Putamen (tissue), 1 donor: ENCODE measurements at regions not wholly inside any gene's neighbourhood (a gene's known extent, or its start where the extent isn't known, plus 50 kb on each side); places are given as distances from the start of the nearest gene placed in this dataset.
"Not testable (repeated sequence)": the region's sequence is repeated elsewhere in the genome, so short reads cannot be mapped to it uniquely, and the experiment has no call there.

Experiments used
- DNase-seq: peaks from one replicate; pipeline ENCODE4 v3.0.0-alpha.2; 2016; ENCODE audit warnings: low spot score

DNA sequence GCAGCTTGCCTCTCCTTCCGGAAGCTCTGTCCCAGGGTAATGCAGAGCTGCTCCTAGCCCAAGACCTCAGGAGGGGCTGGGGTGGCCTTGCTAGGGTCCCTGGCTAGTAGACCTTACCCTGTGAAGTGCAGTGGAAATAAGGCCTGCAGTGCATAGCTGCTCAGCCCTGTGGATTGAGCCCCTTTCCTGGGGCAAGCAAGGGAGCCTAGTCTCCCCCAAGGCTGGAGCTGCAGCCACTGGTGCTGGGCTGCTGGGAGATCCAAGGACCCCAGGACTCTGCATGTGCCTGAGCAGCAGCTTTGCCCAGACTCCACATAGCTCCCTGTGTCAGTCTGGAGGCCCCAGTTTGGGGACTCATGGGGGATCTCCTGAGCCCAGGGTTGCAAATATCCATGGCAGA lies 57.9 kb downstream of the FANCF start:
- DNase-seq = no peak

DNA sequence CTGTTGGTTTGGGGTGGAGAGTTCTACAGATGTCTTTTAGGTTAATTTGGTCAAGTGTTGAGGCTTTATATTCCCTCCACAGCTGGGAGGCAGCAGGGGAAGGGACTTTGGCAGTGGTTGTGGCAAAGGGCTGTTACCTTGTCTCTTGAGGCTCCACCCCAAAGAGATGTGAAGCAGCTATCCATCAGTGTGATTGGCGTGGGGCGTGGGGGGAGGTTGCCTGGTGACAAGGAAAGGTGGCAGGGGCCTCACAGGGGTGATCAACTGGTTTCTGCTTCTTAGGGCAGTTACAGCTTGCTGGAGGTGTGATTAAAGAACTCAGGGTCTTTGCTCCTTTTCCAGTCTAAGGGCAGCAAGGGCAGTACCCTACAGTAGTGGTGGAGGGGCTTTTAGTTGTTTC lies 59.3 kb downstream of the FANCF start:
- DNase-seq = no peak

DNA sequence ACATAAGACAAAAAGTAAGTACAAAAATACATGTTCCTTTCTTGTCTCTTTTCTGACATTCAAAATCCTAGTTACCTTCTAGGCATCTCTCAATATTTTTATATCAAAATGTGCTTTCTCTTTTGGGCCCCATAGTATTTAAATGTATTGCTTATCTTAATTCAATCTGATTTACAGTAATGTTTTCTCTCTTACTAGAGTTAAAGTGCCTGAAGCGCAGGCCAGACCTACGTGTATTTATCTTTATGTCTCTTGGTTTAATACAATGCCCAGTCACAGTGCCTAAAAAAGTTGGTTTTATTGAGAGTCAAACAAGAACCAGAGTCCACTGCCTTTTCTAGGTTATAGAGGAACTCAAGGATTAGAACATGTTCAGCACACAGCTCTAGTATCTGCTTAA lies 64.3 kb downstream of the FANCF start:
- DNase-seq = no peak

DNA sequence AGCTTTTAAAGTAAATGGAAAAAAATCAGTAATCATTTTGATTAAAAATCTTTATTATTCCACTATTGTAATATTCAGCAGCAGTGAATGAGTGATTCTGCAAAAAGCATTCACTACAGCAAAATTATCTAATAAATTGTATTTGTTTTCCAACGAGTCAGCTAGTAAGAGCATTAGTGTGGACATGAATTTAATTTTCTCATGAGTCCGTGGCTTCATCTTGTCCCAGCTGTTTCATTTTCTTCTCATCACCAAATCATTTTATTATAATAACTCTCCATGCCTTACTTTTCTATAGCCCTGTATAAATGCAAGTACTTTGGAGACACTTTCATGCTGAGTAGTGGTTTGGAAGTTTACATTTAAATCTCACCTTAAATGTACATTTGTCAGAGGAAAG lies 66.2 kb downstream of the FANCF start:
- no peak for DNase-seq

DNA sequence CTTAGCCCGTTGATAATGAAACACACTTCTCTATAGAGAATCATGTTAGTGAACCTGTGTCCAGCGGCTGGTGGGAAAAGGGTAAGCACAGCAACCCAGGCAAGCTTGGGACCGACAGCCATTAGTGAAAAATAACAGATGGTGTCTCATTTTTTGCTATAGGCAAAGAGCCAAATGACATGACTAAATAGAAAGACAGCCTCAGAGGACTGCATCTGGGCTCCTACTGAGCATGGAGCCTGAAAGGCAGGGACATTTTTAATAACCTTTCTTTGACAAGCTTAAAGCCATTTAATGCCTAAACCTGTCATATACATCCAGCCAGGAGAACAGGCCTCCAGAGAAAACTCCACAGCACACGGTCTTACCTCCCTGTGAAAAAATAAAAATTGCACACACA lies 67.0 kb downstream of the FANCF start:
- no peak for DNase-seq

DNA sequence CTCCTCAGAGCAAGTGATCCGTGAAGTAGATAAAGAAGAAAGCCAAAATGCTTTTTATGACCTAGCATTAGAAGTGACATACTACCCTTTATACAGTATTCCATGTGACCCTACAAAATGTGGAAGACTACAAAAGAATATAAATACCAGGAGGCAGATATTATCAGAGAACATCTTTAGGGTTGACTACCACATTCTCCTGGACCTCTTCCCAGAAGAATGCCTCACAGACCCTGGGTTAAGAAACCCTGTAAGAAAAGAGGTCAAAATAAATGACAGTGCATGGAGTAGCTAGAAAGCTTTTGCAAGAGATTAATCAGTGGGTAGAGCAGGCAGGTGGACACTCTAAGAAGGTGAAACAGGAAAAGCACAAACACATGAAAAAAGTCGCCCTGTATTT lies 69.2 kb downstream of the FANCF start:
- no peak for DNase-seq

DNA sequence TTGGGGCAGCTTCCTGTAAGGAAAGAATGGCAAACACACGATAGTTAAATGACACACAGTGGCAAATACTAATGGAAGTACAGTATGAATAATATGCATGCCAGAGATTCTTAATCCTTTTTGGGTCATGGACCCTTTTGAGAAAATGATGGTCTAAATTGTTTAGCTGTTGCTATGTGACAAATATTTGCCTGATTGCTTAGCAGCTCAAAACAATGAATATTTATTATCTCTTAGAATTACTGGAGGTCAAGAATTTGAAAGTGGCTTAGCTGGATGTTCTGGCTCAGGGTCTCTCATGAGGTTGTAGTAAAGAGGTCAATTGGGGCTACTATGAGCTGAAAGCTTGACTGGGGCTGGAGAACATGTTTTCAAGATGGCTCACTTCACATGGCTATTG lies 69.7 kb downstream of the FANCF start:
- DNase-seq = no peak

DNA sequence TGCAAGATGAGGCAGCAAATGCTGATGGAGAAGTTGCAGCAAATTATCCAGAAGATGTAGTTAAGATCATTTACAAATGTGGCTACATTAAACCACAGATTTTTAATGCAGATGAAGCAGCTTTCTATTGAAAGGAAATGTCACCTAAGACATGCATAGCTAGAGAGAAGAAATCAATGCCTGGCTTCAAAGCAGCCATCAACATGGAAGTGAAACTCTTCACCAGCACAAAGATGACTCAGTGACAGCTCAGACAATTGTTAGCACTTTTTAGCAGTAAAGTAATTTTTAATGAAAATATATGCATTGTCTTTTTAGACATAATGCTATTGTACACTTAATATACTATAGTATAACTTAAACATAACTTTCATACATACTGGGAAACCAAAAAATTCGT lies 71.4 kb downstream of the FANCF start:
- no peak for DNase-seq

DNA sequence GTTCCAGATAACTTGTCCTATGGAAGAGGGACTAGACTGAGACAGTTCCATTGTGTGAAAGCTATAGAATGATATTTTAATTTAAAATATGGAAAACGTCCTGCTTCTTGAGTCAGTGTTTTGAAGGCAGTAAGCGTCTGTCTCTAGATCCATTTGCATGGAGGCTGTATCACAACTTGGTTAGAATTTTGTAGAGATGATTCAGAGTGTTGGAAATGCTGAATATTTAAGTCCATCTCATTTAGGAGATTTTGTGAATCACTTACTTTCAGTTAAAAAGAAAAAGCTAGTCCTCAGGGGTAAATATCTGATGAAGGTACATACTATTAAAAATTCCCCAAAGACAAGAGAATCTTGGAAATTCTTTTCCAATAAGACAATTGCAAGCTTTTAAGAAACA lies 72.7 kb downstream of the FANCF start:
- no peak for DNase-seq

DNA sequence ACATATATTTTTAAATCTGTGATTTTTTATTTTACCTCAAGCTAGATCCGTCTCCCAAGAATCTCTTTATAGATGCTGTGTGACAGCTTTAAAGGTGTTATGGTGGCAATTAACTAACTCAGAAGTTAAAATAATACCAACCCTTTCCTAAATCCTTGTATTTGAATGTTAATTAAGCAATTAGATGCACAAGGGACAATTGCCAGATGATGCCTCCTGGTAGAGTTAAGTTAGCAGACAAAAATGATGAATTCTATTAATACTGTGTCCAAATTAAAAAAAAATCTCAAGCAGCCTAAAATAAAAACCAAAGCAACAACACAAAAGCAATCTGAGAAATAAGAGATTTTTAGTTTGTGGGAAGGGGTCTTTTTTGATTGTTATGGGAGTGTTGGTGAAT lies 78.9 kb downstream of the FANCF start:
- no peak for DNase-seq

DNA sequence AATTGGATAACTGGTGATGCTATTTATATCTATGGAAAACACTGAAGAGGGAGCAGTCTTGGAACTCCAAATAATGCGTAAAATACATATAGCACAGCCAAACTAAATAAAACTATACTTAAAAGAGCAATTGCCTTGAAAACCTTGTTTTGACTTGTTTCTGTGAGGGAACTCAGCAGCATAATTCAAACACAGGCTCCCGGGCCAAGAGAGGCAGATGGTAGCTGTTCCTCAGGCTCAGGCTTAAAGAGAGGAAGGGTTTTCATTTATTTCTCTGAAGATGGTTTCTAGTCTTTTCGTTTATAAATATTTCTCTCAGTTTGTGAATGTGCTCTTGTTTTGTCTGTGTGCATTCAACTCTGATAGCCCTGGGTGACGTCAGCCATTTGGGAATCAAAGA lies 82.4 kb downstream of the FANCF start:
- no peak for DNase-seq

DNA sequence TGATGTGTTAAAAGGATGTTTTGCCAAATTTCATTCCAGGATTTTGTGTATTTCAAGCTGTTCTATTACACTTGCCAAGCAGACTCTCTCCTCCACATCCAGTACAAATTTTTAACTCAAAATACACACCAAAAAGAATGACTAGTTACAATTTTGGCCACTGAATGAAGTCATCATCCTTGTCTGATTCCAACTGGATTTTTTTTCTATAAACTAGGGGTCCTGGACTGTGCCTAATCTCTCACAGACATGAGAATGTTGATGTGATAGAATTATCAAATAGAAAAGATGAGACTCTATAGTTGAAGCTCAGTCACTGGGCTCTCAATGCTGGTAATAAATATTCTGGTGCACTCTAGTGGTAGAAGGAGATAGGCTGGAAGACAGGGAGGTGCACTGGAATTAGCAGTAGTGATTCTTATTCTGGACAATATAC lies 85.8 kb downstream of the FANCF start:
- peak; percentile 17 for DNase-seq

DNA sequence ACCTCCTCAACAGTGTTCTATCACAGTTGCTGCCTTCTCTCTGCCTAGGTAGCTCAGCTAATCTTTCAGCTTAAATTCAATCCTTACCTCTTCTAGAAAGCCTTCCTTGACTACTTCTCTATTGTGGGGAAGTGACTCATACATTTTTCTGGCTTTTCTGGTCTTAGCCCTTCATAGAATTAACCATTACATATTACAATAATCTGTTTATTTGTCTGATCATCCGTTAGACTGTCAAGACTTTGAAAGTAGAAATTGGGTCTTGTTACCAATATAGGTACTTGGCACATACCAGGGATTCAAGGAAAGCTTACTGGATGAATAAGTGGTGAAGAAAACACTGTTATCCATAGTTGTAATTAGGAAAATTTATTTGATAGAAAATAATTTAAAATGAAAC lies 89.6 kb downstream of the FANCF start:
- DNase-seq = no peak

DNA sequence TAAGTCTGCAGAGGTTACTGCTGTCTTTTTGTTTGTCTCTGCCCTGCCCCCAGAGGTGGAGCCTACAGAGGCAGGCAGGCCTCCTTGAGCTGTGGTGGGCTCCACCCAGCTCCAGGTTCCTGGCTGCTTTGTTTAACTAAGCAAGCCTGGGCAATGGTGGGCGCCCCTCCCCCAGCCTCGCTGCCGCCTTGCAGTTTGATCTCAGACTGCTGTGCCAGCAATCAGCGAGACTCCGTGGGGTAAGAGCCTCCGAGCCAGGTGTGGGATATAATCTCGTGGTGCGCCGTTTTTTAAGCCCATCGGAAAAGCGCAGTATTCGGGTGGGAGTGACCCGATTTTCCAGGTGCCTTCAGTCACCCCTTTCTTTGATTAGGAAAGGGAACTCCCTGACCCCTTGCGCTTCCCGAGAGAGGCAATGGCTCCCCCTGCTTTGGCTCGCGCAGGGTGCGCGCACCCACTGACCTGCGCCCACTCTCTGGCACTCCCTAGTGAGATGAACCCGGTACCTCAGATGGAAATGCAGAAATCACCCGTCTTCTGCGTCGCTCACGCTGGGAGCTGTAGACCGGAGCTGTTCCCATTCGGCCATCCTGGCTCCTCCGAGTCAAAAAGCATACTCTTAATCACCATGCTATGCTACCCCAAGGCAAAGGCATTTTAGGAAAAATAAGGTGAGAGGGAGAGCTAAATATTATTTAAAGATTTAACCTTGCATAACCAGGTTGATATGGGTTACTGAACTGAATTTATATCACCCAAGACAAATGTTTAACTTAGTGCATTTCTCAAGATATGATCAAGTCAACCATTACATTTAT lies 96.8 kb downstream of the FANCF start:
- not testable (repeated sequence) for DNase-seq

DNA sequence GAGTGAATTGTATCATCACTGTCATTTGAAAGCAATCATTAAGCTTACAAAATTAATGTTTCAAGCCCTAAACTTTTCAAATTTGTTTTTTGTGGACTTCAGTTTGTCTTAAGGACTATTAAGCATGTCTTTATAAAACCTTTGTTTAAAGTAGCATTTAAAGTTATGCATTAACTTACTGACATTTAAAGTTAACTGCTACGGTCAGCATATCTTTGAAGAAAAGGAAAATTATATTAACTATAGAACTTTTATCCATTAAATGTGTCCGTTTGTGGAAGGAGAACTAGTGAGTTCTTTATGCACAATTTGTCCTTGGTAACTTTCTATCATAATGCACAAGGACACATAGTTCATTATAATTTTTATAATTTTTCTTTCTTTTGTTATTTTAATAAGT lies 103.4 kb downstream of the FANCF start:
- no peak for DNase-seq

DNA sequence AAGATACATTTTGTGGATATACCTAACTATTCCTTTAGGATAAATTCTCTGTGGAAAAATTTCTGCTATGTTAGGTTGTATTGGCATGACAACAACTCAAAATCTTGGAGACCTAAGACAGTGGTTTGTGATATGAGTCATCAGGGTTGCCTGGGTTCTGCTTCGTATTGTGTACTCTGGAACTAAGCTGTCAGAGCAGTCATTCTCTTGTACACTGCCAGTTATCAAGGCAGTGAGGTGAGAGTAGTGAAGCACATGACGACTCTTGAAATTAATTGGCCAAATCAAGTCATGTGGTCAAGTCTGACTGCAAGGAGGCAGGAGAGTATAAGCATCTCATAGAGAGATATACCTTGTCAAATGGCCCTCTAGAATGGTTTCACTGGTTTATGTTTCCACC lies 104.4 kb downstream of the FANCF start:
- DNase-seq = no peak

DNA sequence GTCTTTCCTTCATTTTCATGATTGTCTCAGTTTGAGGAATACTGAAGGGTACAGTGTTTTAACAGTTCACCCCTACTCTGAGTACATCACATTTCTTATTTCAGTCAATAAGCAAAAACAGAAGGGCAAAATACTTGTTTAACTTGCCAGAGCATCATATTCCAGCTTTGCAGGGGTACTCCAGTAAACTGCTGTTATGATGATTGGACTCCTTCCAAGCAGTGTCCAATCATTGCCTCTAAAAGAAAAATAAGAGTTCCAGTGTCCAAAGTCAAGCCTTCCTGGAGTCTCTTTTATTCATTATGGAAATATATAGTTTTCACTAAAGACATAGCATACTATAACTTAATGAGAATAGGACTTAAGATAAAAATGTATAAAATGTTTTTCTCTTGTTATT lies 105.1 kb downstream of the FANCF start:
- no peak for DNase-seq

DNA sequence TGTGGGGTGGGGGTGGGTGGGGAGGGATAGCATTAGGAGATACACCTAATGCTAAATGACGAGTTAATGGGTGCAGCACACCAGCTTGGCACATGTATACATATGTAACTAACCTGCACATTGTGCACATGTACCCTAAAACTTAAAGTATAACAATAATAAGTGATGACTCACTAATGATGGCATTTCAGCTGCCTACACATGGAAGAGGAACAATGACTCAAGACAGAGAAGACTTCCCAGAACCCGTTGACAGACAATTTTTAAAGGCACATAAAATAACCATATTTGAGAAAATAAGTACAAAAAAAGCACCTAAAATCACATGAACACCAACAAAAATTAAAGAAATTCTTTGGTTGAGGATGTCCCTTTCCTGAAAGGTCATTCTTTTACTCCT lies 107.3 kb downstream of the FANCF start:
- DNase-seq = peak; percentile 7

DNA sequence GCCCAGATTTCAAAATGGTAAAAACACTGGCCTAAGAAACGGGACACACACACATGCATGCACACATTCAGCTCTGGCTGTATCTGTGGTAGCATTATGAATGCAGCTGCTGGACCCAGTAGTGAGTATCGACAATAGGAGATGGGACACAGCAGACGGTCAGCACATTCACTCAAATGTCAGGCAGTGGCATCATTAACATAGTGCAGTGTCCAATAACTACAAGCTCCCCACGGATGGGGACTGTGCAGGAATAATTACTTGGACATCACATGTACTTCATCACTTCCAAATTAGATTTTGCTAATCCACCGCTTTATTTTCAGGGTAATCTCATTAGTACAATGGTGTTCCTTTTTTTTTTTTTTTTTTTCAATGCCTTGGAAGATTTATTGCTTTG lies 109.5 kb downstream of the FANCF start:
- no peak for DNase-seq

DNA sequence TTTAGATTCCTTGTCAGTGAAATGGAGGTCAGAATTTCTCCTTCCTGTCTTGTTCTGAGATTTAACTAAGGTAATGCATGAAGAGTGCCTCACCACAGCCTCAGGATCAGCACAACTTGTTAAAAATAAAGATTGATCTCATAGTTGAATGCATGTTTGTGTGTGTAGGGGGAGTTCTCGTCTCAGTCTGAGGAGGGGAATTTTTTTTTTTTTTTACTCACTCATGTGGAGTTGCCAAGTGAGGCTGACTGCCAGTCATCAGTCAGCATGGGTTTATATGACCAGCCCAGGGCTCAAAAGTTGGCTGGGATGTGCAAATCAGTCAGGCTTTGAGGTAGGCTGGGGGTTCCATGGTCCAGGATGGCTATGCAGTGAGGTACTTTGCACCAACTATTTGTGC lies 113.2 kb downstream of the FANCF start:
- no peak for DNase-seq

DNA sequence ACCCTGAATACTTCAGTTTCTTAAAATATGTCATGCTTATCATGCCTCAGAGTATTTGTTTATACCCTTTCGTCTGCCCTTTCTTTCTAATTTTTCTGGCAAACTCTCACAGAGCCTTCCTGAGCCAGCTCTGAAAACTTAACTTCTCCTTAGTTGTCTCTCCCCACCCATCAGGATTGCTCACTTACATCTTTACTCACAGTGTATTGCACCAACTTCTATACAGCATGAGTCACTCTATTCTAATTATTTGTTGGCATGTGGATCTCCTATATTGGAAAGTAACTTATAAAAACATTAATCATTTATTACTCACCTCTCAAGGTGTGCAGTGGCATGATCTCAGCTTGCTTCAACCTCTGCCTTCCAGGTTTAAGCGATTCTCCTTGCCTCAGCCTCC lies 114.9 kb downstream of the FANCF start:
- DNase-seq = no peak

DNA sequence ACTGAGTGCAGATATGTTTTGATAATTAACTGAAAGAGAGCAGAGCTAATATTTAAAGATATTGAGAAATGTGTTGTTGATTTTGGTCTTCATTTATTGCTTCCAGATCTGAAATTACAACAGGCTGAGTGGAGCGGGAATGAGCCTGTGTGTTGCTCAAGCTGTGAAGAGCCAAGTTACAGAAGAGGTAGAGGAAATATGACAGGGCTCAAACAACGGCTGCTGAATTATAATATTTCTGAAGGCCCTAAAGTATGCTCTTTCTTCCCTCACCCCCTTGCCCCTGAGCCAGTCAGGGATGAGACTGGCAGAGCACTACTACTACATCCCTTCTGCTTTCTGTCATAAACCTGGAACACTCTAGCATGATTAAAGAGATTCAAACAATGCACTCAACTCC lies 115.6 kb downstream of the FANCF start:
- DNase-seq = no peak

DNA sequence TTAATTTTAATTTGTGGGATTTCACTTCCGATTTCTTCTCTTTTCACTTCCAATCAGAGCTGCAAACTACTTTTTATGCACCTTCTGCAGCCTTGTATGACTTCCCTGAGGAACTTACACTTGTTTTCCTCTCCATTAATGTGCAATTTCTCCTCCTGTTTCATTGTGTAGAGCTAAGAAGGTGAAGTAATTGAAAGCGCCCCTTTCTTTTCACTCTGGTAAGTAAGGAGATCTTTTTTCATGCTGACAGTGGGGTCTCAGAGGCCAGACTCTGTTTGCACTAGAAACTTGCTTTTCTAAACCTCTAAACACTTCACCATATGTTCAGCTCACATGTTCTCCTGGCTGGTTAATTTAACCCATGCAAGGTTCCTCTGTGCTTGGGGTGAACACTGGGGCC lies 117.0 kb downstream of the FANCF start:
- no peak for DNase-seq

DNA sequence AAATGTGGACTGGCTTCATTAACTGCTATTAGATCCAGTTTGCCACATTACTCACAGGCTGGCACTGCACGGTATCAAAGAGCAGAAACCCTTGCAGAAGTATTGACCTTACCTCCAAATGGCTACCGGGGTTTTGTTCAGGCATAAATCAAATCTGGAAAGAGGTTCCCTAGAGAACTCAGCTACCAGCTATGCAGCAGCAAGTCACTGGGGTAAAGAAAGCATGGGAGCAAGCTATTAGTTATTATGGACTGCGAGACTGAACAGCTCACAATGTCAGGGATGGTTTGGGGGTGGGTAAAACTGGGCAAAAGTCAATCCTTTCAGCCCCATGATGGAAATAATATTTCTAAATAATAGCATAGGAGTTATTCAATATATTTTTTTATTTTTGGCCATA lies 128.1 kb downstream of the FANCF start:
- DNase-seq = no peak
